ENCODE measurements at regions not wholly inside any gene's neighbourhood (a gene's known extent, or its start where the extent isn't known, plus 50 kb on each side); places are given as distances from the start of the nearest gene placed in this dataset.

DNA sequence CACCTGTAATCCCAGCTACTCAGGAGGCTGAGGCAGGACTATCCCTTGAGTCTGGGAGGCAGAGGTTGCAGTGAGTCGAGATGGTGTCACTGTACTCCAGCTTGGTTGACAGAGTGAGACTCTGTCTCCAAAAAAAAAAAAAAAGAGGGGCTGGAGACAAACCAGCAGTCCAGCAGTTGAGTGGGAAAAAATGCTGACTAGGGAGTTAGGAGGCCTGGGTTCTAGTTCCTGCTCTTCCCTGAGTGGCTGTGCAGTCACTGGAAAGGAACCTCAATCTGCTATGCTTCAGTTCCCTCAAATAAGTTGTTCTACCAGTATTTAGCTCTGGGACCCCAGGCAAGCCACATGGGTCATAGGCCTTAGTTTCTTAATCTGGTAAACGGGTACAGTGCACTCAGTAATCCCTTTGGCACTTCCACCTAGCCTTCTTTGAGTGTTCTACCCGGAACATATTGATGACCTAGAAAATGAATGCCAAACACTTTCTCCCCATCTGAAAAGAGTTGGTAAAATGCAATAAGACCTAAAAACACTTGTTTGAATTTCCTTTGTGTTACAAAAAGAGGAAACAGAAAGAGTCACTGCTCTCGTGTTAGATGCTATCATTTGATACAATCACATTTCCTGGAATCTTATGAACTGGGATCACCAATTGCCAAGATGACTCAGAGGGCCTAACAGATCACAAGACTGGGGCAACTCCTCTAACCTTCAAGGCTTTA is 99.3 kb upstream of the EGFL6 start (continued):
- TF ChIP-seq RXRA (IDR thresholded peaks at IDR 0.05; ENCODE audit: borderline replicate concordance, low read depth) (peak; percentile 93), GABPA (IDR thresholded peaks at IDR 0.05; ENCODE audit: low read depth) (no peak), TCF12 (IDR thresholded peaks at IDR 0.05) (peak; percentile 91), TAF1 (IDR thresholded peaks at IDR 0.05; ENCODE audit: borderline replicate concordance, low read depth, low read length) (no peak), POLR2AphosphoS5 (IDR thresholded peaks at IDR 0.05; ENCODE audit: low read depth, low read length) (peak; percentile 55; the same call in 1 of the 2 replicates), NRF1 (IDR thresholded peaks at IDR 0.05; ENCODE audit: low read depth, low read length) (no peak), RAD21 (IDR thresholded peaks at IDR 0.05; ENCODE audit: low read length) (no peak), NFIC (IDR thresholded peaks at IDR 0.05; ENCODE audit: borderline replicate concordance) (peak; percentile 91)
- TF ChIP-seq, protein P1, sequence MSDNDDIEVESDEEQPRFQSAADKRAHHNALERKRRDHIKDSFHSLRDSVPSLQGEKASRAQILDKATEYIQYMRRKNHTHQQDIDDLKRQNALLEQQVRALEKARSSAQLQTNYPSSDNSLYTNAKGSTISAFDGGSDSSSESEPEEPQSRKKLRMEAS (IDR thresholded peaks at IDR 0.05; ENCODE audit: low read depth) = peak; percentile 54
- TF ChIP-seq, protein P2, sequence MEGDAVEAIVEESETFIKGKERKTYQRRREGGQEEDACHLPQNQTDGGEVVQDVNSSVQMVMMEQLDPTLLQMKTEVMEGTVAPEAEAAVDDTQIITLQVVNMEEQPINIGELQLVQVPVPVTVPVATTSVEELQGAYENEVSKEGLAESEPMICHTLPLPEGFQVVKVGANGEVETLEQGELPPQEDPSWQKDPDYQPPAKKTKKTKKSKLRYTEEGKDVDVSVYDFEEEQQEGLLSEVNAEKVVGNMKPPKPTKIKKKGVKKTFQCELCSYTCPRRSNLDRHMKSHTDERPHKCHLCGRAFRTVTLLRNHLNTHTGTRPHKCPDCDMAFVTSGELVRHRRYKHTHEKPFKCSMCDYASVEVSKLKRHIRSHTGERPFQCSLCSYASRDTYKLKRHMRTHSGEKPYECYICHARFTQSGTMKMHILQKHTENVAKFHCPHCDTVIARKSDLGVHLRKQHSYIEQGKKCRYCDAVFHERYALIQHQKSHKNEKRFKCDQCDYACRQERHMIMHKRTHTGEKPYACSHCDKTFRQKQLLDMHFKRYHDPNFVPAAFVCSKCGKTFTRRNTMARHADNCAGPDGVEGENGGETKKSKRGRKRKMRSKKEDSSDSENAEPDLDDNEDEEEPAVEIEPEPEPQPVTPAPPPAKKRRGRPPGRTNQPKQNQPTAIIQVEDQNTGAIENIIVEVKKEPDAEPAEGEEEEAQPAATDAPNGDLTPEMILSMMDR (IDR thresholded peaks at IDR 0.05) = no peak

DNA sequence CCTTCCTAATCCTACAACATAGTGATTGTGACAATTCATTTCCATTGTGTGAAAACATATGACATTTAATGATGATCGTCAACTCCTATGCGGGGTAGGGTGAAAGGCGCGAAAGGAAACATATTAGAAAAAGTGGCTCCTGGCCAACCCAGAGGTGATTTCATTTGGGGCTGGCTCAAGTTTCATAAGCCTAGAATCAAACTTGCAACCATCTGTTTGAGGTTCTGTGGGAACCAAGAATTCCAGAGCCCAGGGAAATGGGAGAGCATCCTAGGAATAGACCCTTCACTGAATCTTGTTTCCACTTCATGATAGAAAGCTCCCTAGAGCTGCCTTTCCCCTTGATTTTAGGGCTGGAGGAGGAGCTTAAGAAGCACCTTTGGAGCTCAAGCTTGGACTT is 101.3 kb upstream of the EGFL6 start:
- Histone ChIP-seq H3K36me3 (replicated peaks in 1 of 2; ENCODE audit: control insufficient read depth in 1 of 2, insufficient read depth in 2 of 2, low read length in 1 of 2) (no peaks in the 10 kb centered on the region), H2AFZ (ENCODE audit: low read depth) (no peak overlapping the region), H4K20me1 (ENCODE audit: insufficient read depth) (no peaks in the 10 kb centered on the region), H3K9me3 (no peaks in the 10 kb centered on the region), H3K27me3 (ENCODE audit: insufficient read depth) (no peaks in the 10 kb centered on the region), H3K9ac (no peak overlapping the region), H3F3A (replicated peaks; ENCODE audit: insufficient read depth) (peaks cover 12% of the 10 kb centered on the region), H3K4me3 (ENCODE audit: low read depth in 2 of 2, low read length in 1 of 2) (no peak overlapping the region), H3K4me1 (ENCODE audit: control insufficient read depth in 1 of 2, insufficient read depth in 2 of 2, low read depth in 1 of 2, low read length in 1 of 2) (peaks cover 0 to 6% of the 10 kb centered on the region in 2 experiments; a peak in 3 of 4 replicates), H3K9me2 (no peaks in the 10 kb centered on the region), H3K79me2 (ENCODE audit: insufficient read depth) (no peaks in the 10 kb centered on the region), H3K27ac (ENCODE audit: low read depth in 2 of 2, low read length in 1 of 2) (peak overlapping the region; percentile 43 to 58; a peak in 2 of 4 replicates), H3K4me2 (no peak overlapping the region)
- POLR2A ChIA-PET = no interaction called here
- 97% methylated on average over 4 of the region's 4 CpGs for WGBS (ENCODE audit: low lambda C conversion rate)
- TF ChIP-seq, protein P3, sequence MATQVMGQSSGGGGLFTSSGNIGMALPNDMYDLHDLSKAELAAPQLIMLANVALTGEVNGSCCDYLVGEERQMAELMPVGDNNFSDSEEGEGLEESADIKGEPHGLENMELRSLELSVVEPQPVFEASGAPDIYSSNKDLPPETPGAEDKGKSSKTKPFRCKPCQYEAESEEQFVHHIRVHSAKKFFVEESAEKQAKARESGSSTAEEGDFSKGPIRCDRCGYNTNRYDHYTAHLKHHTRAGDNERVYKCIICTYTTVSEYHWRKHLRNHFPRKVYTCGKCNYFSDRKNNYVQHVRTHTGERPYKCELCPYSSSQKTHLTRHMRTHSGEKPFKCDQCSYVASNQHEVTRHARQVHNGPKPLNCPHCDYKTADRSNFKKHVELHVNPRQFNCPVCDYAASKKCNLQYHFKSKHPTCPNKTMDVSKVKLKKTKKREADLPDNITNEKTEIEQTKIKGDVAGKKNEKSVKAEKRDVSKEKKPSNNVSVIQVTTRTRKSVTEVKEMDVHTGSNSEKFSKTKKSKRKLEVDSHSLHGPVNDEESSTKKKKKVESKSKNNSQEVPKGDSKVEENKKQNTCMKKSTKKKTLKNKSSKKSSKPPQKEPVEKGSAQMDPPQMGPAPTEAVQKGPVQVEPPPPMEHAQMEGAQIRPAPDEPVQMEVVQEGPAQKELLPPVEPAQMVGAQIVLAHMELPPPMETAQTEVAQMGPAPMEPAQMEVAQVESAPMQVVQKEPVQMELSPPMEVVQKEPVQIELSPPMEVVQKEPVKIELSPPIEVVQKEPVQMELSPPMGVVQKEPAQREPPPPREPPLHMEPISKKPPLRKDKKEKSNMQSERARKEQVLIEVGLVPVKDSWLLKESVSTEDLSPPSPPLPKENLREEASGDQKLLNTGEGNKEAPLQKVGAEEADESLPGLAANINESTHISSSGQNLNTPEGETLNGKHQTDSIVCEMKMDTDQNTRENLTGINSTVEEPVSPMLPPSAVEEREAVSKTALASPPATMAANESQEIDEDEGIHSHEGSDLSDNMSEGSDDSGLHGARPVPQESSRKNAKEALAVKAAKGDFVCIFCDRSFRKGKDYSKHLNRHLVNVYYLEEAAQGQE (IDR thresholded peaks at IDR 0.05; ENCODE audit: low read depth, low read length) = no peak
- TF ChIP-seq MXI1 (IDR thresholded peaks at IDR 0.05; ENCODE audit: low read depth, low read length) (no peak), YY1 (IDR thresholded peaks at IDR 0.05; ENCODE audit: low read depth) (no peak), FOXM1 (IDR thresholded peaks at IDR 0.05; ENCODE audit: low read depth) (no peak), NRF1 (IDR thresholded peaks at IDR 0.05; ENCODE audit: low read depth, low read length) (no peak), GABPA (IDR thresholded peaks at IDR 0.05; ENCODE audit: low read depth) (no peak)
- TF ChIP-seq, protein P4, sequence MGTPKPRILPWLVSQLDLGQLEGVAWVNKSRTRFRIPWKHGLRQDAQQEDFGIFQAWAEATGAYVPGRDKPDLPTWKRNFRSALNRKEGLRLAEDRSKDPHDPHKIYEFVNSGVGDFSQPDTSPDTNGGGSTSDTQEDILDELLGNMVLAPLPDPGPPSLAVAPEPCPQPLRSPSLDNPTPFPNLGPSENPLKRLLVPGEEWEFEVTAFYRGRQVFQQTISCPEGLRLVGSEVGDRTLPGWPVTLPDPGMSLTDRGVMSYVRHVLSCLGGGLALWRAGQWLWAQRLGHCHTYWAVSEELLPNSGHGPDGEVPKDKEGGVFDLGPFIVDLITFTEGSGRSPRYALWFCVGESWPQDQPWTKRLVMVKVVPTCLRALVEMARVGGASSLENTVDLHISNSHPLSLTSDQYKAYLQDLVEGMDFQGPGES (IDR thresholded peaks at IDR 0.05; ENCODE audit: low read depth, low read length) = no peak
- TF ChIP-seq, protein P5, sequence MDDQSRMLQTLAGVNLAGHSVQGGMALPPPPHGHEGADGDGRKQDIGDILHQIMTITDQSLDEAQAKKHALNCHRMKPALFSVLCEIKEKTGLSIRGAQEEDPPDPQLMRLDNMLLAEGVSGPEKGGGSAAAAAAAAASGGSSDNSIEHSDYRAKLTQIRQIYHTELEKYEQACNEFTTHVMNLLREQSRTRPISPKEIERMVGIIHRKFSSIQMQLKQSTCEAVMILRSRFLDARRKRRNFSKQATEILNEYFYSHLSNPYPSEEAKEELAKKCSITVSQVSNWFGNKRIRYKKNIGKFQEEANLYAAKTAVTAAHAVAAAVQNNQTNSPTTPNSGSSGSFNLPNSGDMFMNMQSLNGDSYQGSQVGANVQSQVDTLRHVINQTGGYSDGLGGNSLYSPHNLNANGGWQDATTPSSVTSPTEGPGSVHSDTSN (IDR thresholded peaks at IDR 0.05) = no peak
- CTCF ChIA-PET = no interaction called here
- no peak for DNase-seq
